NCI-H524 (cell line): ENCODE measurements at regions not wholly inside any gene's neighbourhood (a gene's known extent, or its start where the extent isn't known, plus 50 kb on each side); places are given as distances from the start of the nearest gene placed in this dataset.

Experiments
- DNase-seq, 2 experiments: peaks; one replicate each; lab custom pipeline; 2025; lab: John Stamatoyannopoulos, UW

GRCh38 chr6:146886587-146887446 is 288.0 kb downstream of the ADGB start:
- DNase-seq, result no peak

GRCh38 chr6:146887447-146888077 is 288.8 kb downstream of the ADGB start:
- peak in 1 of 2 experiments; percentile 68 for DNase-seq

- DNase-seq, result no peak
Measured at GRCh38 chr6:146889303-146889702, 290.5 kb downstream of the ADGB start.

GRCh38 chr6:146890172-146890571 is 291.4 kb downstream of the ADGB start:
- DNase-seq, result no peak

GRCh38 chr6:146890644-146891434 is 292.1 kb downstream of the ADGB start:
- peak; percentile 92 to 97 for DNase-seq

- no peak for DNase-seq
Measured at GRCh38 chr6:146891615-146892265, 293.0 kb downstream of the ADGB start.

- no peak for DNase-seq
Measured at GRCh38 chr6:146892283-146892612, 293.5 kb downstream of the ADGB start.

GRCh38 chr6:146892613-146893401 is 294.0 kb downstream of the ADGB start:
- DNase-seq, result no peak

GRCh38 chr6:146893690-146894089 is 294.9 kb downstream of the ADGB start:
- DNase-seq, result no peak

- no peak for DNase-seq
Measured at GRCh38 chr6:146894624-146895023, 295.9 kb downstream of the ADGB start.

GRCh38 chr6:146895101-146895771 is 296.5 kb downstream of the ADGB start:
- DNase-seq, result no peak

- no peak for DNase-seq
Measured at GRCh38 chr6:146895772-146896061, 296.9 kb downstream of the ADGB start.

GRCh38 chr6:146896062-146896813 is 297.5 kb downstream of the ADGB start:
- no peak for DNase-seq

- DNase-seq, result no peak
Measured at GRCh38 chr6:146896960-146897701, 298.4 kb downstream of the ADGB start.

GRCh38 chr6:146898069-146898887 is 299.5 kb downstream of the ADGB start:
- DNase-seq, result no peak

- DNase-seq, result no peak
Measured at GRCh38 chr6:146898888-146899227, 300.1 kb downstream of the ADGB start.

GRCh38 chr6:146901940-146902816 is 302.0 kb upstream of the STXBP5 start:
- no peak for DNase-seq

- no peak for DNase-seq
Measured at GRCh38 chr6:146902846-146903245, 301.4 kb upstream of the STXBP5 start.
